Kidney epithelial cell (primary cell): ENCODE measurements at regions not wholly inside any gene's neighbourhood (a gene's known extent, or its start where the extent isn't known, plus 50 kb on each side); places are given as distances from the start of the nearest gene placed in this dataset.

ENCODE experiments used
- DNase-seq: peaks from one replicate; pipeline ENCODE4 v3.0.0-alpha.2; 2010; ENCODE audit warnings: low read depth
- H3K27me3 ChIP-seq: 2 replicates; pipeline ENCODE4 v1.6.0; 2011; ENCODE audit warnings: low read length; ENCODE audit not compliant: control insufficient read depth, insufficient read depth
- H3K36me3 ChIP-seq: 2 replicates; pipeline ENCODE4 v1.5.1; 2011; ENCODE audit warnings: low read length; ENCODE audit not compliant: control insufficient read depth, insufficient read depth
- H3K4me3 ChIP-seq: 2 replicates; pipeline ENCODE4 v1.5.1; 2011; ENCODE audit warnings: low read depth, mild to moderate bottlenecking, control low read depth, low read length
- TF ChIP-seq, protein P1 (sequence below): IDR thresholded peaks from 2 replicates; pipeline ENCODE4 v1.5.1; 2011; ENCODE audit warnings: mild to moderate bottlenecking, moderate library complexity, low read length, control low read depth, inconsistent platforms; ENCODE audit not compliant: insufficient read depth, poor library complexity, severe bottlenecking

- DNase-seq, result no peak
- Histone ChIP-seq H3K4me3 (no peak overlapping the region), H3K36me3 (no peaks in the 10 kb centered on the region), H3K27me3 (no peaks in the 10 kb centered on the region)
- TF ChIP-seq, protein P1, sequence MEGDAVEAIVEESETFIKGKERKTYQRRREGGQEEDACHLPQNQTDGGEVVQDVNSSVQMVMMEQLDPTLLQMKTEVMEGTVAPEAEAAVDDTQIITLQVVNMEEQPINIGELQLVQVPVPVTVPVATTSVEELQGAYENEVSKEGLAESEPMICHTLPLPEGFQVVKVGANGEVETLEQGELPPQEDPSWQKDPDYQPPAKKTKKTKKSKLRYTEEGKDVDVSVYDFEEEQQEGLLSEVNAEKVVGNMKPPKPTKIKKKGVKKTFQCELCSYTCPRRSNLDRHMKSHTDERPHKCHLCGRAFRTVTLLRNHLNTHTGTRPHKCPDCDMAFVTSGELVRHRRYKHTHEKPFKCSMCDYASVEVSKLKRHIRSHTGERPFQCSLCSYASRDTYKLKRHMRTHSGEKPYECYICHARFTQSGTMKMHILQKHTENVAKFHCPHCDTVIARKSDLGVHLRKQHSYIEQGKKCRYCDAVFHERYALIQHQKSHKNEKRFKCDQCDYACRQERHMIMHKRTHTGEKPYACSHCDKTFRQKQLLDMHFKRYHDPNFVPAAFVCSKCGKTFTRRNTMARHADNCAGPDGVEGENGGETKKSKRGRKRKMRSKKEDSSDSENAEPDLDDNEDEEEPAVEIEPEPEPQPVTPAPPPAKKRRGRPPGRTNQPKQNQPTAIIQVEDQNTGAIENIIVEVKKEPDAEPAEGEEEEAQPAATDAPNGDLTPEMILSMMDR, result no peak
These were observed 970.1 kb upstream of the ADGRB3 start for GRCh38 chr6:67664942-67665341.

GRCh38 chr6:67663105-67663895, 971.8 kb upstream of the ADGRB3 start:
- Histone ChIP-seq H3K36me3 (no peaks in the 10 kb centered on the region), H3K27me3 (no peaks in the 10 kb centered on the region), H3K4me3 (no peak overlapping the region)
- TF ChIP-seq, protein P1, result no peak
- DNase-seq, result no peak

DNA sequence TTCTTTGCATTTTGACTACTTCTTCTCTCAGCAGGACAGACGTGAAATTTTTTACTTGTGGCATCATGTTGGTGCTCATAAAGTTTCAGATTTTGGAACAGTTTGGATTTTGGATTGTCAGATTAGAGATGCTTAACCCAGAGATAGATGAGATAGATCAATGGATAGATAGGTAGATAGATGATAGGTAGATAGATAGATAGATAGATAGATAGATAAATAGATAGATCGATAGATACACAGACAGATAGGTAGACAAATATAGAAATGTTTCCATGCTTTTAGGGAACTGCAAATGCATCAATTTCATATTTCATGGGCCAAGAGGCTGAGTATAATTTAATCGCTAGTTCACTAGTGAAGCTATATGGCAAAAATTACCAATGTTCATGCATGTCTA, 981.5 kb upstream of the ADGRB3 start:
- TF ChIP-seq, protein P1, result no peak
- no peak for DNase-seq
- Histone ChIP-seq H3K4me3 (no peak overlapping the region), H3K36me3 (no peaks in the 10 kb centered on the region), H3K27me3 (no peaks in the 10 kb centered on the region)

GRCh38 chr6:67646550-67646949, 988.5 kb upstream of the ADGRB3 start:
- no peaks in the 10 kb centered on the region for H3K36me3 ChIP-seq
- DNase-seq, result no peak
- no peaks in the 10 kb centered on the region for H3K27me3 ChIP-seq
- TF ChIP-seq, protein P1, result no peak
- no peak overlapping the region for H3K4me3 ChIP-seq

- no peaks in the 10 kb centered on the region for H3K27me3 ChIP-seq
- H3K36me3 ChIP-seq, result no peaks in the 10 kb centered on the region
- TF ChIP-seq, protein P1, result no peak
- no peak overlapping the region for H3K4me3 ChIP-seq
- DNase-seq, result no peak
These were observed 991.8 kb upstream of the ADGRB3 start for GRCh38 chr6:67643281-67643680.

GRCh38 chr6:67642582-67642981, 992.5 kb upstream of the ADGRB3 start:
- Histone ChIP-seq H3K27me3 (no peaks in the 10 kb centered on the region), H3K36me3 (no peaks in the 10 kb centered on the region), H3K4me3 (no peak overlapping the region)
- DNase-seq, result no peak
- TF ChIP-seq, protein P1, result no peak
